A549 (cell line): ENCODE measurements at regions not wholly inside any gene's neighbourhood (a gene's known extent, or its start where the extent isn't known, plus 50 kb on each side); places are given as distances from the start of the nearest gene placed in this dataset.

Experiments
- ATAC-seq, 2 experiments: fragments of 200-7000 bp in 1 of 2; fragments of >200 bp in 1 of 2; cut with Nextera tagmentation in 1 of 2; cut with Tn5 transposase in 1 of 2; 3 replicates each; pipeline versions ENCODE4 v1.8.0 to v1.9.1; 2018 to 2020; ENCODE audit warnings: mild to moderate bottlenecking in 1 of 2, moderate library complexity in 1 of 2
- CTCF ChIA-PET: fragments of 300-600 bp; sonication (Branson Sonifier 250); formaldehyde crosslinking; extraction: SDS; loops from one replicate; lab custom pipeline; 2021; ENCODE audit warnings: antibody characterized with exemption, inconsistent platforms; lab: Yijun Ruan, JAX
- POLR2A ChIA-PET: fragments of 350-600 bp; formaldehyde crosslinking; extraction: SDS; loops from one replicate; lab custom pipeline; 2021; ENCODE audit warnings: antibody characterized with exemption, inconsistent platforms; lab: Yijun Ruan, JAX
- DNase-seq, 2 experiments: peaks; one replicate each; pipeline versions ENCODE4 v3.0.0 to v3.0.0-alpha.2; 2011 to 2016; ENCODE audit warnings: low read depth in 1 of 2, low spot score in 1 of 2
- FAIRE-seq: peaks from 2 replicates; lab custom pipeline; 2011; peaks lifted over from hg19 to GRCh38; lab: Jason Lieb, UNC
- H3K27ac ChIP-seq, 2 experiments: fragments of >200 bp; sonication (Bioruptor Twin); formaldehyde crosslinking; 3 replicates each; pipeline ENCODE4 v1.5.1; 2016 to 2017
- H3K4me1 ChIP-seq: fragments of >200 bp; sonication (Bioruptor Twin); formaldehyde crosslinking; 3 replicates; pipeline ENCODE4 v1.6.1; 2016
- H3K4me2 ChIP-seq: fragments of >200 bp; sonication (Bioruptor Twin); formaldehyde crosslinking; 3 replicates; pipeline ENCODE4 v1.6.1; 2016
- H3K4me3 ChIP-seq: fragments of >200 bp; sonication (Bioruptor Twin); formaldehyde crosslinking; 3 replicates; pipeline ENCODE4 v1.5.1; 2016
- H3K9me3 ChIP-seq: fragments of >200 bp; sonication (Bioruptor Twin); formaldehyde crosslinking; 3 replicates; pipeline ENCODE4 v1.6.1; 2016
- BHLHE40 ChIP-seq: IDR thresholded peaks from 2 replicates; pipeline ENCODE4 v1.6.1; 2012; ENCODE audit warnings: low read depth, low read length, inconsistent platforms
- EHMT2 ChIP-seq: fragments of 200-600 bp; sonication (generic); IDR thresholded peaks from 2 replicates; pipeline ENCODE4 v1.6.1; 2016; ENCODE audit warnings: antibody characterized with exemption, low read depth, mild to moderate bottlenecking, moderate library complexity
- EP300 ChIP-seq, 2 experiments: fragments of >200 bp; sonication (Bioruptor Twin); formaldehyde crosslinking; IDR thresholded peaks; 2 replicates in 1 of 2; 3 replicates in 1 of 2; pipeline ENCODE4 v1.6.1; 2016 to 2017
- ESRRA ChIP-seq: fragments of 150-350 bp; IDR thresholded peaks from 2 replicates; pipeline ENCODE4 v1.6.1; 2014; ENCODE audit warnings: mild to moderate bottlenecking, low read length, borderline replicate concordance
- FOSB ChIP-seq: fragments of 250-450 bp; sonication (Bioruptor Pico); IDR thresholded peaks from 2 replicates; pipeline ENCODE4 v1.5.0; 2020; ENCODE audit warnings: mild to moderate bottlenecking, moderate library complexity
- FOSL2 ChIP-seq, 2 experiments: fragments of 450-650 bp in 1 of 2; fragments of >200 bp in 1 of 2; sonication (Bioruptor Twin) in 1 of 2; formaldehyde crosslinking; IDR thresholded peaks; 2 replicates each; pipeline versions ENCODE4 v1.5.0 to v1.6.1; 2016 to 2020; ENCODE audit warnings: mild to moderate bottlenecking in 1 of 2, moderate library complexity in 1 of 2
- FOXS1 ChIP-seq: fragments of 250-450 bp; sonication (Bioruptor Pico); IDR thresholded peaks from 2 replicates; pipeline ENCODE4 v1.5.0; 2020; ENCODE audit warnings: mild to moderate bottlenecking, moderate library complexity
- HDAC2 ChIP-seq: fragments of 200-600 bp; sonication (generic); IDR thresholded peaks from 2 replicates; pipeline ENCODE4 v1.6.1; 2016
- HOXB5 ChIP-seq: fragments of 250-450 bp; sonication (Bioruptor Pico); IDR thresholded peaks from 2 replicates; pipeline ENCODE4 v1.5.0; 2020; ENCODE audit warnings: mild to moderate bottlenecking, moderate library complexity
- JUN ChIP-seq, 2 experiments: fragments of >200 bp; sonication (Bioruptor Twin); formaldehyde crosslinking; IDR thresholded peaks; 2 replicates in 1 of 2; 3 replicates in 1 of 2; pipeline ENCODE4 v1.6.1; 2016 to 2017
- KDM1A ChIP-seq: fragments of 200-600 bp; sonication (generic); IDR thresholded peaks from 2 replicates; pipeline ENCODE4 v1.6.1; 2016; ENCODE audit warnings: low read depth, mild to moderate bottlenecking
- NPAS2 ChIP-seq: fragments of 250-450 bp; sonication (Bioruptor Pico); IDR thresholded peaks from 2 replicates; pipeline ENCODE4 v1.8.0; 2022; ENCODE audit warnings: mild to moderate bottlenecking, moderate library complexity, borderline replicate concordance
- PHF8 ChIP-seq: fragments of 200-600 bp; sonication (generic); IDR thresholded peaks from 2 replicates; pipeline ENCODE4 v1.6.1; 2016; ENCODE audit warnings: low read depth, mild to moderate bottlenecking, antibody characterized with exemption, moderate library complexity, borderline replicate concordance
- RAD21 ChIP-seq, 2 experiments: fragments of >200 bp in 1 of 2; sonication (Bioruptor Twin) in 1 of 2; formaldehyde crosslinking in 1 of 2; IDR thresholded peaks in 1 of 2; conservative IDR thresholded peaks in 1 of 2; 2 replicates in 1 of 2; 3 replicates in 1 of 2; pipeline ENCODE4 v1.6.1; 2012 to 2018; ENCODE audit warnings: inconsistent platforms in 1 of 2
- RCOR1 ChIP-seq: fragments of 150-350 bp; IDR thresholded peaks from 2 replicates; pipeline ENCODE4 v1.6.1; 2014; ENCODE audit warnings: antibody characterized with exemption, low read length, low read depth
- TFCP2L1 ChIP-seq: fragments of 250-450 bp; sonication (Bioruptor Pico); IDR thresholded peaks from 2 replicates; pipeline ENCODE4 v1.5.0; 2021; ENCODE audit warnings: mild to moderate bottlenecking
- ZC3H11A ChIP-seq: fragments of 450-650 bp; IDR thresholded peaks from 2 replicates; pipeline ENCODE4 v1.6.1; 2014; ENCODE audit warnings: antibody characterized with exemption, mild to moderate bottlenecking
- ZSCAN20 ChIP-seq: fragments of 250-450 bp; sonication (Bioruptor Pico); IDR thresholded peaks from 2 replicates; pipeline ENCODE4 v1.8.0; 2022; ENCODE audit warnings: mild to moderate bottlenecking, moderate library complexity
- WGBS: methylation state at CpG from one replicate; pipeline ENCODE4 v1.1.6; 2017; ENCODE audit errors: missing lambda C conversion rate; 5-methylcytosine and 5-hydroxymethylcytosine counted together
- TF ChIP-seq, protein P1 (sequence below): fragments of 150-350 bp; IDR thresholded peaks from 2 replicates; pipeline ENCODE4 v1.6.1; 2014; ENCODE audit warnings: low read depth, mild to moderate bottlenecking, low read length
- TF ChIP-seq, protein P2 (sequence below): fragments of >200 bp; sonication (Bioruptor Twin); formaldehyde crosslinking; IDR thresholded peaks from 3 replicates; pipeline ENCODE4 v1.5.1; 2016
- TF ChIP-seq, protein P3 (sequence below): fragments of 200-600 bp; sonication (generic); IDR thresholded peaks from 2 replicates; pipeline ENCODE4 v1.6.1; 2016; ENCODE audit warnings: antibody characterized with exemption, mild to moderate bottlenecking, moderate library complexity
- TF ChIP-seq, protein P4 (sequence below): fragments of >200 bp; sonication (Bioruptor Twin); formaldehyde crosslinking; IDR thresholded peaks from 2 replicates; pipeline ENCODE4 v1.6.1; 2016

DNA sequence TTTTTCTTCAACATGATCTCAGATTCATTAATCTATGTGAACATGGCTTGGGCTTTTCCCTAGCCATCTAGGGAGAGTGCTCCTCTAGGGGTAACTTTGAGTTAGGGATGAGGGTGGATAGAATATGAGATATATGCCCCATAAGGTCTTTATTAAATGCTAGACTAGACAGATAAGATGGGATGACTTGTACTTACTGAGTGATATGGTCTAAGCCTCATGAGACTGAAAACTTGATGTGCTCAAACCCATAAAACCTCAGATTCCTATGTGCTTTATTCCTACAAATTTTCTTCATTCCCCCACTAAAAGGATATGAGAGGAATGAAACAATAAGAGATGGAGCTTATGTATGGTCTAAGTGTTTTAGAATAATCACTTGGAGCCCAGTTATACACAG, 386.6 kb downstream of the YTHDC2 start:
- ATAC-seq, result no peak
- H3K4me1 ChIP-seq, result no peaks in the 10 kb centered on the region
- FAIRE-seq, result no peak
- TF ChIP-seq, protein P1, sequence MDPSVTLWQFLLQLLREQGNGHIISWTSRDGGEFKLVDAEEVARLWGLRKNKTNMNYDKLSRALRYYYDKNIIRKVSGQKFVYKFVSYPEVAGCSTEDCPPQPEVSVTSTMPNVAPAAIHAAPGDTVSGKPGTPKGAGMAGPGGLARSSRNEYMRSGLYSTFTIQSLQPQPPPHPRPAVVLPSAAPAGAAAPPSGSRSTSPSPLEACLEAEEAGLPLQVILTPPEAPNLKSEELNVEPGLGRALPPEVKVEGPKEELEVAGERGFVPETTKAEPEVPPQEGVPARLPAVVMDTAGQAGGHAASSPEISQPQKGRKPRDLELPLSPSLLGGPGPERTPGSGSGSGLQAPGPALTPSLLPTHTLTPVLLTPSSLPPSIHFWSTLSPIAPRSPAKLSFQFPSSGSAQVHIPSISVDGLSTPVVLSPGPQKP, result no peak
- TF ChIP-seq TFCP2L1 (CRISPR knock-in tag), result no peak
- TF ChIP-seq, all 56 proteins: peak for 0
- no peak overlapping the region for H3K4me3 ChIP-seq
- no peak overlapping the region for H3K27ac ChIP-seq
- DNase-seq, result no peak
- ChIA-PET CTCF (no interaction called here), POLR2A (no interaction called here)
- H3K9me3 ChIP-seq, result no peaks in the 10 kb centered on the region
- no peak overlapping the region for H3K4me2 ChIP-seq

DNA sequence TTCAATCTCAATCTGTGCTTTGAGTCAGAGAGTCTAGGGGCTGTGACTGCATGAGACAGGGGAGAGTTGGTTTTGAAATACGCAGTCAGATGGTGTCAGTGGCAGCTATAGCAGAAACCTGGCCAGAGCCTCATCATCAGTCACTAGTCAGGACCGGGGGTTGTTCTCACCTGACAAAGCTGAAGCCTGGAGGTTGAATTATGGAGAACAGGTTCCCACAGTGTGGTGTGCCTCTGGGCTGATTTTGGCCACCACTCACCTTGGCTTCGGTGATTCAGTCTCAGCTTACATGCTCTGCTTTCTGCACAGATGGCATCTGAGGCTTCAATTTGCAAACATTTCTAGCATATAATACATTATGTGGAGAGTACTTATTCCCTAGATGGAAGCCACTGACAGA, 387.3 kb downstream of the YTHDC2 start:
- no peak for FAIRE-seq
- ATAC-seq, result no peak
- Histone ChIP-seq H3K4me2 (no peak overlapping the region), H3K9me3 (no peaks in the 10 kb centered on the region), H3K4me1 (no peaks in the 10 kb centered on the region), H3K27ac (no peak overlapping the region), H3K4me3 (no peak overlapping the region)
- TF ChIP-seq FOXS1 (CRISPR knock-in tag) (no peak), RAD21 (conservative IDR thresholded peaks at IDR 0.05 in 1 of 2, IDR thresholded peaks at IDR 0.05 in 1 of 2) (no peak), RCOR1 (no peak), KDM1A (no peak), HOXB5 (CRISPR knock-in tag) (no peak), BHLHE40 (no peak), EHMT2 (no peak), PHF8 (no peak), FOSB (CRISPR knock-in tag) (no peak), HDAC2 (no peak), JUN (IDR thresholded peaks at IDR 0.05) (no peak), EP300 (IDR thresholded peaks at IDR 0.05) (no peak), NPAS2 (CRISPR knock-in tag) (no peak), ZC3H11A (no peak), ESRRA (no peak), ZSCAN20 (CRISPR knock-in tag) (no peak), FOSL2 (IDR thresholded peaks at IDR 0.05) (no peak), FOSL2 (CRISPR knock-in tag; IDR thresholded peaks at IDR 0.05) (no peak)
- TF ChIP-seq, protein P2, sequence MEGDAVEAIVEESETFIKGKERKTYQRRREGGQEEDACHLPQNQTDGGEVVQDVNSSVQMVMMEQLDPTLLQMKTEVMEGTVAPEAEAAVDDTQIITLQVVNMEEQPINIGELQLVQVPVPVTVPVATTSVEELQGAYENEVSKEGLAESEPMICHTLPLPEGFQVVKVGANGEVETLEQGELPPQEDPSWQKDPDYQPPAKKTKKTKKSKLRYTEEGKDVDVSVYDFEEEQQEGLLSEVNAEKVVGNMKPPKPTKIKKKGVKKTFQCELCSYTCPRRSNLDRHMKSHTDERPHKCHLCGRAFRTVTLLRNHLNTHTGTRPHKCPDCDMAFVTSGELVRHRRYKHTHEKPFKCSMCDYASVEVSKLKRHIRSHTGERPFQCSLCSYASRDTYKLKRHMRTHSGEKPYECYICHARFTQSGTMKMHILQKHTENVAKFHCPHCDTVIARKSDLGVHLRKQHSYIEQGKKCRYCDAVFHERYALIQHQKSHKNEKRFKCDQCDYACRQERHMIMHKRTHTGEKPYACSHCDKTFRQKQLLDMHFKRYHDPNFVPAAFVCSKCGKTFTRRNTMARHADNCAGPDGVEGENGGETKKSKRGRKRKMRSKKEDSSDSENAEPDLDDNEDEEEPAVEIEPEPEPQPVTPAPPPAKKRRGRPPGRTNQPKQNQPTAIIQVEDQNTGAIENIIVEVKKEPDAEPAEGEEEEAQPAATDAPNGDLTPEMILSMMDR, result no peak
- TF ChIP-seq, protein P3, sequence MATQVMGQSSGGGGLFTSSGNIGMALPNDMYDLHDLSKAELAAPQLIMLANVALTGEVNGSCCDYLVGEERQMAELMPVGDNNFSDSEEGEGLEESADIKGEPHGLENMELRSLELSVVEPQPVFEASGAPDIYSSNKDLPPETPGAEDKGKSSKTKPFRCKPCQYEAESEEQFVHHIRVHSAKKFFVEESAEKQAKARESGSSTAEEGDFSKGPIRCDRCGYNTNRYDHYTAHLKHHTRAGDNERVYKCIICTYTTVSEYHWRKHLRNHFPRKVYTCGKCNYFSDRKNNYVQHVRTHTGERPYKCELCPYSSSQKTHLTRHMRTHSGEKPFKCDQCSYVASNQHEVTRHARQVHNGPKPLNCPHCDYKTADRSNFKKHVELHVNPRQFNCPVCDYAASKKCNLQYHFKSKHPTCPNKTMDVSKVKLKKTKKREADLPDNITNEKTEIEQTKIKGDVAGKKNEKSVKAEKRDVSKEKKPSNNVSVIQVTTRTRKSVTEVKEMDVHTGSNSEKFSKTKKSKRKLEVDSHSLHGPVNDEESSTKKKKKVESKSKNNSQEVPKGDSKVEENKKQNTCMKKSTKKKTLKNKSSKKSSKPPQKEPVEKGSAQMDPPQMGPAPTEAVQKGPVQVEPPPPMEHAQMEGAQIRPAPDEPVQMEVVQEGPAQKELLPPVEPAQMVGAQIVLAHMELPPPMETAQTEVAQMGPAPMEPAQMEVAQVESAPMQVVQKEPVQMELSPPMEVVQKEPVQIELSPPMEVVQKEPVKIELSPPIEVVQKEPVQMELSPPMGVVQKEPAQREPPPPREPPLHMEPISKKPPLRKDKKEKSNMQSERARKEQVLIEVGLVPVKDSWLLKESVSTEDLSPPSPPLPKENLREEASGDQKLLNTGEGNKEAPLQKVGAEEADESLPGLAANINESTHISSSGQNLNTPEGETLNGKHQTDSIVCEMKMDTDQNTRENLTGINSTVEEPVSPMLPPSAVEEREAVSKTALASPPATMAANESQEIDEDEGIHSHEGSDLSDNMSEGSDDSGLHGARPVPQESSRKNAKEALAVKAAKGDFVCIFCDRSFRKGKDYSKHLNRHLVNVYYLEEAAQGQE, result no peak
- TF ChIP-seq, protein P4, sequence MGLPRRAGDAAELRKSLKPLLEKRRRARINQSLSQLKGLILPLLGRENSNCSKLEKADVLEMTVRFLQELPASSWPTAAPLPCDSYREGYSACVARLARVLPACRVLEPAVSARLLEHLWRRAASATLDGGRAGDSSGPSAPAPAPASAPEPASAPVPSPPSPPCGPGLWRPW, result no peak
- no peak for DNase-seq
- WGBS, result 0% methylated on average over 3 of the region's 3 CpGs
- CTCF ChIA-PET, result no interaction called here
- POLR2A ChIA-PET, result no interaction called here
